ENCODE measurements at regions not wholly inside any gene's neighbourhood (a gene's known extent, or its start where the extent isn't known, plus 50 kb on each side); places are given as distances from the start of the nearest gene placed in this dataset.

- no peak for TF ChIP-seq MXI1 (IDR thresholded peaks at IDR 0.05; ENCODE audit: borderline replicate concordance, low read depth, low read length)
- no peak for TF ChIP-seq RAD21 (IDR thresholded peaks at IDR 0.05; ENCODE audit: low read length)
- TF ChIP-seq, protein P1, sequence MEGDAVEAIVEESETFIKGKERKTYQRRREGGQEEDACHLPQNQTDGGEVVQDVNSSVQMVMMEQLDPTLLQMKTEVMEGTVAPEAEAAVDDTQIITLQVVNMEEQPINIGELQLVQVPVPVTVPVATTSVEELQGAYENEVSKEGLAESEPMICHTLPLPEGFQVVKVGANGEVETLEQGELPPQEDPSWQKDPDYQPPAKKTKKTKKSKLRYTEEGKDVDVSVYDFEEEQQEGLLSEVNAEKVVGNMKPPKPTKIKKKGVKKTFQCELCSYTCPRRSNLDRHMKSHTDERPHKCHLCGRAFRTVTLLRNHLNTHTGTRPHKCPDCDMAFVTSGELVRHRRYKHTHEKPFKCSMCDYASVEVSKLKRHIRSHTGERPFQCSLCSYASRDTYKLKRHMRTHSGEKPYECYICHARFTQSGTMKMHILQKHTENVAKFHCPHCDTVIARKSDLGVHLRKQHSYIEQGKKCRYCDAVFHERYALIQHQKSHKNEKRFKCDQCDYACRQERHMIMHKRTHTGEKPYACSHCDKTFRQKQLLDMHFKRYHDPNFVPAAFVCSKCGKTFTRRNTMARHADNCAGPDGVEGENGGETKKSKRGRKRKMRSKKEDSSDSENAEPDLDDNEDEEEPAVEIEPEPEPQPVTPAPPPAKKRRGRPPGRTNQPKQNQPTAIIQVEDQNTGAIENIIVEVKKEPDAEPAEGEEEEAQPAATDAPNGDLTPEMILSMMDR (conservative IDR thresholded peaks at IDR 0.05; ENCODE audit: low read depth, low read length): no peak
- TF ChIP-seq MAZ (IDR thresholded peaks at IDR 0.05; ENCODE audit: borderline replicate concordance, low read depth, low read length): no peak
- no peak for TF ChIP-seq POLR2A (IDR thresholded peaks at IDR 0.05; ENCODE audit: low read depth, low read length)
- TF ChIP-seq FOS (IDR thresholded peaks at IDR 0.05; ENCODE audit: low read depth, low read length): no peak
- no peak for TF ChIP-seq SMC3 (IDR thresholded peaks at IDR 0.05; ENCODE audit: low read depth, low read length)
- TF ChIP-seq BHLHE40 (IDR thresholded peaks at IDR 0.05; ENCODE audit: low read depth, low read length): no peak
- TF ChIP-seq CHD1 (IDR thresholded peaks at IDR 0.05; ENCODE audit: low read depth, low read length): no peak
- no peak for TF ChIP-seq CEBPB (IDR thresholded peaks at IDR 0.05; ENCODE audit: low read depth, low read length)
- TF ChIP-seq RCOR1 (IDR thresholded peaks at IDR 0.05; ENCODE audit: insufficient replicate concordance, low read length): no peak
- TF ChIP-seq RFX5 (IDR thresholded peaks at IDR 0.05; ENCODE audit: low read depth, low read length): no peak
- TF ChIP-seq, protein P2, sequence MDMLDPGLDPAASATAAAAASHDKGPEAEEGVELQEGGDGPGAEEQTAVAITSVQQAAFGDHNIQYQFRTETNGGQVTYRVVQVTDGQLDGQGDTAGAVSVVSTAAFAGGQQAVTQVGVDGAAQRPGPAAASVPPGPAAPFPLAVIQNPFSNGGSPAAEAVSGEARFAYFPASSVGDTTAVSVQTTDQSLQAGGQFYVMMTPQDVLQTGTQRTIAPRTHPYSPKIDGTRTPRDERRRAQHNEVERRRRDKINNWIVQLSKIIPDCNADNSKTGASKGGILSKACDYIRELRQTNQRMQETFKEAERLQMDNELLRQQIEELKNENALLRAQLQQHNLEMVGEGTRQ (IDR thresholded peaks at IDR 0.05; ENCODE audit: low read depth, low read length): no peak
Observed at GRCh38 chr6:27777126-27777525, 135.1 kb downstream of the OR2B2 start.

All from IMR-90 (cell line).